ENCODE measurements at regions not wholly inside any gene's neighbourhood (a gene's known extent, or its start where the extent isn't known, plus 50 kb on each side); places are given as distances from the start of the nearest gene placed in this dataset.

- no peak for TF ChIP-seq POLR2A (IDR thresholded peaks at IDR 0.05; ENCODE audit: low read depth)
- intact Hi-C loops (cut with DNase I) = no loop called here
- no peak overlapping the region for H3K4me3 ChIP-seq
- H3K36me3 ChIP-seq = no peaks in the 10 kb centered on the region
- H3K4me1 ChIP-seq = no peaks in the 10 kb centered on the region
- DNase-seq (ENCODE audit: extremely low spot score) = no peak
- no peak overlapping the region for H3K27ac ChIP-seq (replicated peaks in 1 of 4)
- 100% methylated on average over 1 of the region's 1 CpG for WGBS
- H3K27me3 ChIP-seq = peaks cover 0 to 8% (median 0%) of the 10 kb centered on the region in 4 donors
- no peaks in the 10 kb centered on the region for H3K9me3 ChIP-seq
Observed at GRCh38 chr15:31164573-31164912, 63.0 kb upstream of the TRPM1 start.

- intact Hi-C loops (cut with DNase I) = no loop called here
- Histone ChIP-seq H3K4me3 (no peak overlapping the region), H3K27ac (replicated peaks in 1 of 4) (no peak overlapping the region), H3K27me3 (no peaks in the 10 kb centered on the region), H3K36me3 (no peaks in the 10 kb centered on the region), H3K4me1 (no peaks in the 10 kb centered on the region), H3K9me3 (no peaks in the 10 kb centered on the region)
- no peak for TF ChIP-seq EP300 (IDR thresholded peaks at IDR 0.05)
- no peak for TF ChIP-seq CTCF (IDR thresholded peaks at IDR 0.05)
- no peak for TF ChIP-seq POLR2A (IDR thresholded peaks at IDR 0.05; ENCODE audit: low read depth)
- no peak for TF ChIP-seq POLR2AphosphoS5 (IDR thresholded peaks at IDR 0.05)
- peak; percentile 45 for DNase-seq (ENCODE audit: extremely low spot score)
- WGBS = 80% methylated on average over 7 of the region's 7 CpGs
Observed at GRCh38 chr15:31169558-31169957, 68.0 kb upstream of the TRPM1 start.

DNA sequence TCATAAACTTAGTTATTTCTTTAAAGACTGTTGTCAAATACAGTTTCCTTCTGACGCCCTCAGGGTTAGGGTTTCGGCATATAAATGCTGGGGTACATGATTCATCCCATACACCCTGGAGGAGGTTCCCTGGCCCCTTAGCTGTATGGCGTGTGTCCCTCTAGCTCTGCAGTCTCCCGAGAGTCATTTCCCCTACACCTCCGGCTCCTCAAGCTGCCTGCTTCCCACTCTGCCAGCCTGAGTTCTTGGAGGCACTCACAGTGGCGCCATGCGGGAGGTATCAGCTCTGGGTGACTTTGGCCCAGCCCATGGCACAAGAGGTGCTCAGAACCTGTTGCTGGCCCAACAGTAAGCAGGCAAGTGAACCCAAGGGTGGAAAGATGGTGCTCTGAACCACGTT, 70.2 kb upstream of the TRPM1 start:
- no peaks in the 10 kb centered on the region for H3K27me3 ChIP-seq
- intact Hi-C loops (cut with DNase I) = no loop called here
- no peaks in the 10 kb centered on the region for H3K9me3 ChIP-seq
- 92% methylated on average over 7 of the region's 8 CpGs for WGBS
- H3K4me3 ChIP-seq = no peak overlapping the region
- no peak overlapping the region for H3K27ac ChIP-seq (replicated peaks in 1 of 4)
- TF ChIP-seq CTCF (IDR thresholded peaks at IDR 0.05) (no peak), EP300 (IDR thresholded peaks at IDR 0.05) (no peak), POLR2A (IDR thresholded peaks at IDR 0.05; ENCODE audit: low read depth) (no peak), POLR2AphosphoS5 (IDR thresholded peaks at IDR 0.05) (no peak)
- no peaks in the 10 kb centered on the region for H3K4me1 ChIP-seq
- peak; percentile 75 for DNase-seq (ENCODE audit: extremely low spot score)
- no peaks in the 10 kb centered on the region for H3K36me3 ChIP-seq

DNA sequence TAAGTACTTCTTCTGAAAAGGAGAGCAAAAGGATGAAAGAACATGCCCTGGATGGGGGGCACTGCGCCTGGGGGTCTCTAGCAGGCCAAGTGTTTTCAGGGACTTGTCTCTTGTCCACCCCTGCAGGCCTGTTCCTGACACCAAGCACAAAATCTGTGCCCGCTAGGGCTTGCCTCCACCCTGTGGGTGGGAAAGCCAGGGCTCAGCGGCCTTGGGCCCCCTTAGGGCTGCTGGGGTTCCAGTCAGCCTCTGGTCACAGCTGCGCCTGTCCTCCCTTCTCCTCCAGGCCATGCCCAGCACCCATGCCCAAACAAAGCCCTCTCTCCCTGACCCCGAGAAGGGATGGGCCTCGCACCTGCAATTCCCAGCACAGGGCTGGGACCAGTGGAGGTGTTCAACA, 71.1 kb upstream of the TRPM1 start:
- H3K9me3 ChIP-seq = no peaks in the 10 kb centered on the region
- no peaks in the 10 kb centered on the region for H3K27me3 ChIP-seq
- DNase-seq (ENCODE audit: extremely low spot score) = peak; percentile 86
- H3K27ac ChIP-seq (replicated peaks in 1 of 4) = no peak overlapping the region
- intact Hi-C loops (cut with DNase I) = no loop called here
- 89% methylated on average over 2 of the region's 6 CpGs for WGBS
- H3K4me1 ChIP-seq = no peaks in the 10 kb centered on the region
- H3K4me3 ChIP-seq = no peak overlapping the region
- H3K36me3 ChIP-seq = no peaks in the 10 kb centered on the region
- TF ChIP-seq POLR2A (IDR thresholded peaks at IDR 0.05; ENCODE audit: low read depth) = no peak
- no peak for TF ChIP-seq POLR2AphosphoS5 (IDR thresholded peaks at IDR 0.05)
- TF ChIP-seq EP300 (IDR thresholded peaks at IDR 0.05) = no peak
- TF ChIP-seq CTCF (IDR thresholded peaks at IDR 0.05) = no peak

DNA sequence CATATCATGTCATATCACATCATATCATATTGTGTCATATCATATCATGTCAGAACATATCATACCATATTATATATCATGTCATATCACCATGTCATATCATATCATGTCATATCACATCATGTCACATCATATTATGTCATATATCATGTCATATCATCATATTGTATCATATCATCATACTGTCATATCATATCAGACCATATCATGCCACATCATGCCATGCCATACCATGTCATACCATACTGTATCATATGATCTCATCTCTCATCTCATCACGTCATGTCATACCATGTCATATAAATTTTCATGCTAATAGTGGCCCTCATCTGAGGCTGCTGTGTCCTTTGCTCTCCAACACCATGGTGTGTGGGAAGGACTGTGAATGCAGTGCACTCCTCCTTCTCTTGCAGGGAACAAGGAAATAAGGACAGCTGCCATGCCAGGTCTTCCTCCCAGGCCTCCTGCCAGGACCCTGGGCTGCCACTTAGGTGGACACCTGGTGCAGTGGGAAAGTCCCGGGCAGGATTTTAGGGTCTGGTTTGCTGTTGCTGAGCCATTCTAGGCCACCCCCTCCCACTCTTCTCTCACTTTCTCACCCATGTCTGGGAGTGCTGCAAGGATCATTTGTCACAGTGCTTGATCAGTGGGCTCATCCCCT, 72.4 kb upstream of the TRPM1 start:
- WGBS = 82% methylated on average over 2 of the region's 2 CpGs
- TF ChIP-seq POLR2AphosphoS5 (IDR thresholded peaks at IDR 0.05) = no peak
- TF ChIP-seq EP300 (IDR thresholded peaks at IDR 0.05) = no peak
- no peak for TF ChIP-seq POLR2A (IDR thresholded peaks at IDR 0.05; ENCODE audit: low read depth)
- TF ChIP-seq CTCF (IDR thresholded peaks at IDR 0.05) = no peak
- H3K27me3 ChIP-seq = no peaks in the 10 kb centered on the region
- DNase-seq (ENCODE audit: extremely low spot score) = peak; percentile 34
- H3K4me1 ChIP-seq = no peaks in the 10 kb centered on the region
- no peak overlapping the region for H3K27ac ChIP-seq (replicated peaks in 1 of 4)
- H3K4me3 ChIP-seq = no peak overlapping the region
- H3K9me3 ChIP-seq = no peaks in the 10 kb centered on the region
- no peaks in the 10 kb centered on the region for H3K36me3 ChIP-seq
- intact Hi-C loops (cut with DNase I) = no loop called here
